NCI-H2171 treated with DMSO at 0.1 percent for 48 hours (cell line): ENCODE measurements at regions not wholly inside any gene's neighbourhood (a gene's known extent, or its start where the extent isn't known, plus 50 kb on each side); places are given as distances from the start of the nearest gene placed in this dataset.
"Not testable (repeated sequence)": the region's sequence is repeated elsewhere in the genome, so short reads cannot be mapped to it uniquely, and the experiment has no call there.

Experiments
- DNase-seq: peaks from one replicate; lab custom pipeline; 2025; lab: John Stamatoyannopoulos, UW

DNA sequence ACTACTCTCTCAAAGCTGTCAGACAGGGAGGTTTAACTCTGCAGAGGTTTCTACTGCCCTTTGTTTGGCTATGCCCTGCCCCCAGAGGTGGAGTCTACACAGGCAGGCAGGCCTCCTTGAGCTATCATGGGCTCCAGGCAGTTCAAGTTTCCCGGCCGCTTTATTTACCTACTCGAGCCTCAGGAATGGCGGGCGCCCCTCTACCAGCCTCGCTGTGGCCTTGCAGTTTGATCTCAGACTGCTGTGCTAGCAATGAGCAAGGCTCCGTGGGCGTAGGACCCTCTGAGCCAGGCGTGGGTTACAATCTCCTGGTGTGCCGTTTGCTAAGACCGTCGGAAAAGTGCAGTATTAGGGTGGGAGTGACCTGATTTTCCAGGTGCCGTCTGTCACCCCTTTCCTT lies 124.3 kb downstream of the PTCHD1 start:
- not testable (repeated sequence) for DNase-seq

GRCh38 chrX:23465105-23465791 lies 130.6 kb downstream of the PTCHD1 start:
- DNase-seq, result no peak

DNA sequence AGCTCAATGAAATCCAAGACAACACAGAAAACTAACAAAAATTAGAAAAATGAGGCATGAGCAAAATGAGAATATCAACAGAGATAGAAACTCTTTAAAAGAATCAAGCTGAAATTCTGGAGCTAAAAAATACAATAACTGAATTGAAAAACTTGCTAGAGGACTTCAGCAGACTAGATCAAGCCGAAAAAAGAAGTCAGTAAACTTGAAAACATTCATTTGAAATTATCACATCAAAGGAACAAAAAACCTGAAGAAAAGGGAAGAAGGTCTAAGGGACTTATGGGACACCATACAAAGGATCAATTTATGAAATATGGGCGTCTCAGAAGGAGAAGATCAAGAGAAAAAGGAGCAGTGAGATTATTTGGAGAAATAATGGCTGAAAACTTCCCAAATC lies 131.3 kb downstream of the PTCHD1 start:
- no peak for DNase-seq

- DNase-seq, result no peak
These were observed 143.4 kb downstream of the PTCHD1 start for GRCh38 chrX:23478056-23478455.

DNA sequence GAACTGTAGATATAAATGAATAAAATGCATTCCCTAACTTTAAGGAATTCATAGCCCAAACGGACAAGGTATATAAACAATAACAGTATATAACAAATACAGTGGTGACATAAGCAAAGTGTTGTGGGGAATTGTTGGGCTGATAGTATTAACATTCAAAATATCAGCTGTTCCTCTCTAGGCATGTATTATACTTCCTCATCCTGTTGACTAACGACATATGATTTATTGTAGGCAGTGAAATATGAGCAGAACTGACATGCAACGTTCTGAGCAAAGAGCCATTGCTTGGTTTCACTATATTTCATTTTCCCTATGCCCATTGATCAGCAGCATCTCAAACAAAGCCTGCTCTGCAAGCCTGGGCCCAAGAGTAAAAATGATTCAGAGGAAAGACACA lies 143.9 kb downstream of the PTCHD1 start:
- DNase-seq, result no peak

DNA sequence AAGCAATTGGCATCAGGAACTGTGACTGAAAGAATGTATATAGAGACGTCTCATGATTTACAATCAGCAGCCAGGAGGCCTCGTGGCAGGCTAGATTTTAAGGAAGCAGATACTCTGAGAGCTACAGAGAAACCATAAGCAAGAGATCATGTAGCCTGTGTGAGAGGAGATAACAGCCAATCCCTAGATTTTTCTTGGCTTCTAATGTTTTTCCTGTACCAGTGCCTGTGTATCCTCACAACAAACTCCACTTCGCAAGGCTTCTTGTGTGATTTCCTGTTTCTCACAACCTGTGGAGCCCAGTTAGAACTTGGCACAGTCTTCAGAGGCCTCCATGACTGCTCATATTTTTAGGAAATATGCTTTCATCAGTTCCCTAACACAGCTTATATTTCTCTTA lies 147.9 kb downstream of the PTCHD1 start:
- no peak for DNase-seq

- peak; percentile 20 for DNase-seq
These were observed 148.7 kb downstream of the PTCHD1 start for GRCh38 chrX:23483396-23483795.

GRCh38 chrX:23493941-23494374 lies 159.3 kb downstream of the PTCHD1 start:
- no peak for DNase-seq

- DNase-seq, result no peak
These were observed 160.1 kb downstream of the PTCHD1 start for GRCh38 chrX:23494741-23495140.

- DNase-seq, result no peak
These were observed 163.3 kb downstream of the PTCHD1 start for GRCh38 chrX:23497919-23498318.

GRCh38 chrX:23501974-23502373 lies 165.3 kb upstream of the PRDX4 start:
- DNase-seq, result no peak

GRCh38 chrX:23503835-23504539 lies 163.3 kb upstream of the PRDX4 start:
- DNase-seq, result peak; percentile 39

GRCh38 chrX:23504540-23504884 lies 162.8 kb upstream of the PRDX4 start:
- no peak for DNase-seq

DNA sequence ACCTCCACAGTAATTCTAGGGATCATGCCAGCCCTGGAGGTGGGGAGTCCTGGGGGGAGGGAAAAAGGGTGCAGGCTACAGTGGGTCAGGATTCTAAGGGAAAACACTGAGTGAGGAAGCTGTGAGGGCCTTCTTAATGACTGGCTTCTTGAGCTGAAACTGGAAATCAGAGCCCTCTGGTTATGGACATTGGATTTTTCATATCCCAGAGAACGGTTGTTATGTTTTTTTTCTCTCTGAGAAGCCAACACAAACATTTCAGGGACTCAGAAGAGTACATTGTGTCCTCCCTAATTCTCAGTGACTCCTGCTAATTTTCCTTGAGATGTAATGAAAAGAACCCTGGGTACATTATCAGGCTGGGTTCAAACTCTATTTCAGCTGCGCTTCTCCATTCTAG lies 162.4 kb upstream of the PRDX4 start:
- DNase-seq, result no peak

DNA sequence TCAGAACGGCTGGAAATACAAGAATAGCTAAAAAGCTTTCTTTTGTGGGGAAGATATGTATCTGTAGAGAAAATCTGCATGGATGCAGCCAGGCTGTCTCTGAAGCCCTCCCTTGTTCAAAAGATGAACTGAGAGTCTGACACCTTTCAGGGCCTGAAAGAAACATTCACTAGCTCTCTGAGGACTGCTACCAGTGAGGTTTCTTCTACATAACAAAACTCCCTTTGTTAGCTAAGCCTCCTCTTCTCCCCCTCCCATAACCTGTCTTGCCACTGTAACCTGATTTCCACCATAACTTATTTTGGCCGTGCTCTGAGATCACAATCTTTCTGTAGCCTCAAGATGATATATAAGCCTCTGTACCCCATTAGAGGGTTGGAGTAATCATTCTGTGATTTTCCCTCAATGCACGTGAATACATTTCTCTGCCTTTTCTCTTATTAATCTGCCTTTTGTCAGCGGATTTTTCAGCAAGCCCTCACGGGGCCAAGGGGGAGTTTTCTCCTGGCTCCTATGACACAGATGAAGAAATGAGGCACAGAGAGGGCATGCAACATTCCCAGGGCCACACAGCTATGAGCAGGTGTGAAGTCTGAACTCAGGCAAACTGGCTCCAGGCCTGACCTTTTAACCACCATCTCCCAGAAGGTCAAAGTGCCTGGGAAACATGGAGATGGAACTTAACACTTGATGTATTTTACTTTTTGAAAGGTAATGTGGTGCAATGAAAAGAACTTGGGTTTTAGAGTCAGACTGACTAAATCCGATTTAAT lies 161.6 kb upstream of the PRDX4 start:
- no peak for DNase-seq

- DNase-seq, result no peak
These were observed 158.0 kb upstream of the PRDX4 start for GRCh38 chrX:23509256-23509655.

GRCh38 chrX:23511793-23512192 lies 155.5 kb upstream of the PRDX4 start:
- no peak for DNase-seq

GRCh38 chrX:23513121-23513520 lies 154.2 kb upstream of the PRDX4 start:
- no peak for DNase-seq

DNA sequence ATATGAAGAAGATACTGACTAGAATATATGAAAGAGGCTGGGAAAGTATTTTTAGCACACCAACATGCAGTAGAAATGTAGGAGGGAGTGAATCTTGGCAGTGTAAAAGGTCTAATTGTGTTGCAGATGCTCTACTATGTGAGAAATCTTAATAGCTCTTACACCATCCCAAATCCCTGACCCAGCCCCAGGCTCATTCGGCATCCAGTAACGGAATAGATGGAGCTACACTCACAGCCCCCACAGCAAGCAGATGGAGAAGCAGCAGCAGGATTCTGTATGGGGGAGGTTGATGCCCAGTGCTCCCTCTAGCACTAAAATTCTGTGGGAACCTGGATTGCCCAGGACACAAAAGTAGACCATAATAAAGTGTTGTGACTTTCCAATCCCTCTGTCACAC lies 153.2 kb upstream of the PRDX4 start:
- DNase-seq, result no peak

DNA sequence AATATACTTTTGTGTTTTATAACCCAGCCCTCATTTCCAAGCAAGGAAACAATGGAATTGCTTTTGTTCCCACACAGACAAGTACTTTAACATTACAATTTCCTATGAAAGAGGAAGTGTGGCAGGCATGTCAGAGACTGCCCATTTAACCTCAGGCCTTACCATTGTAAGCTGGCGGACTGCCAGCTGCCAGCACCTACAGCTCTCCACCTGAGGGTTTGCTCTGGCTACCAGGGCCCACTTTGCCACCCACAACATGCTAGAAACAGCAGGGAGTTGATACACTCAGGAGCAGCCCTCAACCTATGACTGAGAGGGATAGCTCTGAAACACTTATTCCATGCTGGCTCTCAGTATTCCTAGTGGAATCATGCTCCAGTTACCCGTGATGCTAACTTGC lies 152.3 kb upstream of the PRDX4 start:
- DNase-seq, result no peak

DNA sequence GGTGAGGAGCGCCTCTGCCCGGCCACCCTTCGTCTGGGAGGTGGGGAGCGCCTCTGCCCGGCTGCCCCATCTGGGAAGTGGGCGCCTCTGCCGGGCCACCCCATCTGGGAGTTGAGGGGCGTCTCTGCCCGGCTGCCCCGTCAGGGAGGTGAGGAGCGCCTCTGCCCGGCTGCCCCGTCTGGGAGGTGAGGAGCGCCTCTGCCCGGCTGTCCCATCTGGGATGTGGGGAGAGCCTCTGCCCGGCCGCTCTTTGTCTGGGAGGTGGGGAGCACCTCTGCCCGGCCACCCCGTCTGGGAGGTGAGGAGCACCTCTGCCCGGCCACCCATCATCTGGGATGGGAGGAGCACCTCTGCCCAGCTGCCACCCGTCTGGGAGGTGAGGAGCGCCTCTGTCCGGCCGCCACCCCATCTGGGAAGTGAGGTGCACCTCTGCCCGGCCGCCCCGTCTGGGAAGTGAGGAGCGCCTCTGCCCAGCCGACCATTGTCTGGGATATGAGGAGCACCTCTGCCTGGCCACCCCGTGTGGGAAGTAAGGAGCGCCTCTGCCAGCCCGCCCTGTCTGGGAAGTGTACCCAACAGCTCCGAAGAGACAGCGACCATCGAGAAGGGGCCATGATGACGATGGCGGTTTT lies 144.2 kb upstream of the PRDX4 start:
- DNase-seq, result not testable (repeated sequence)

GRCh38 chrX:23524467-23524866 lies 142.8 kb upstream of the PRDX4 start:
- no peak for DNase-seq

- DNase-seq, result no peak
These were observed 141.8 kb upstream of the PRDX4 start for GRCh38 chrX:23525531-23525930.
